Fibroblast of skin of left quadriceps (primary cell): ENCODE measurements at regions not wholly inside any gene's neighbourhood (a gene's known extent, or its start where the extent isn't known, plus 50 kb on each side); places are given as distances from the start of the nearest gene placed in this dataset.

ENCODE experiments used
- DNase-seq, 2 experiments: peaks; one replicate each; pipeline ENCODE4 v3.0.0-alpha.2; 2013; ENCODE audit warnings: low read depth in 2 of 2

GRCh38 chr3:147034359-147034758 lies 372.0 kb downstream of the ZIC4 start:
- DNase-seq = no peak

- peak in 1 of 2 experiments; percentile 14 for DNase-seq
Observed at GRCh38 chr3:147030274-147030673, 376.1 kb downstream of the ZIC4 start.

GRCh38 chr3:147015334-147015733 lies 391.0 kb downstream of the ZIC4 start:
- DNase-seq = no peak

GRCh38 chr3:147008886-147009285 lies 397.5 kb downstream of the ZIC4 start:
- DNase-seq = no peak

- no peak for DNase-seq
Observed at GRCh38 chr3:147008458-147008857, 397.9 kb downstream of the ZIC4 start.

GRCh38 chr3:147007736-147008245 lies 398.6 kb downstream of the ZIC4 start:
- DNase-seq = no peak

GRCh38 chr3:147002721-147003120 lies 397.6 kb upstream of the PLSCR5 start:
- DNase-seq = peak; percentile 17 to 30

GRCh38 chr3:147000274-147000673 lies 395.1 kb upstream of the PLSCR5 start:
- DNase-seq = no peak

GRCh38 chr3:146991907-146992306 lies 386.8 kb upstream of the PLSCR5 start:
- DNase-seq = no peak

- no peak for DNase-seq
Observed at GRCh38 chr3:146975476-146975875, 370.3 kb upstream of the PLSCR5 start.

GRCh38 chr3:146975032-146975431 lies 369.9 kb upstream of the PLSCR5 start:
- no peak for DNase-seq

GRCh38 chr3:146974001-146974400 lies 368.9 kb upstream of the PLSCR5 start:
- DNase-seq = no peak

GRCh38 chr3:146972726-146973125 lies 367.6 kb upstream of the PLSCR5 start:
- no peak for DNase-seq

GRCh38 chr3:146970236-146970635 lies 365.1 kb upstream of the PLSCR5 start:
- DNase-seq = peak in 1 of 2 experiments; percentile 17

GRCh38 chr3:146969356-146969755 lies 364.2 kb upstream of the PLSCR5 start:
- no peak for DNase-seq

- peak; percentile 95 for DNase-seq
Observed at GRCh38 chr3:146968204-146968651, 363.1 kb upstream of the PLSCR5 start.

- no peak for DNase-seq
Observed at GRCh38 chr3:146967783-146968182, 362.6 kb upstream of the PLSCR5 start.

GRCh38 chr3:146966124-146966523 lies 361.0 kb upstream of the PLSCR5 start:
- DNase-seq = no peak

- no peak for DNase-seq
Observed at GRCh38 chr3:146953511-146953981, 348.4 kb upstream of the PLSCR5 start.

GRCh38 chr3:146948985-146949384 lies 343.8 kb upstream of the PLSCR5 start:
- DNase-seq = no peak

- DNase-seq = no peak
Observed at GRCh38 chr3:146948186-146948585, 343.0 kb upstream of the PLSCR5 start.

GRCh38 chr3:146929696-146930095 lies 324.6 kb upstream of the PLSCR5 start:
- no peak for DNase-seq

GRCh38 chr3:146928421-146929059 lies 323.4 kb upstream of the PLSCR5 start:
- no peak for DNase-seq

- no peak for DNase-seq
Observed at GRCh38 chr3:146921693-146922092, 316.5 kb upstream of the PLSCR5 start.
